ENCODE measurements at regions not wholly inside any gene's neighbourhood (a gene's known extent, or its start where the extent isn't known, plus 50 kb on each side); places are given as distances from the start of the nearest gene placed in this dataset.

GRCh38 chr11:95295382-95296149 is 64.6 kb upstream of the SESN3 start:
- TF ChIP-seq ARNTL (CRISPR knock-in tag; IDR thresholded peaks at IDR 0.05; ENCODE audit: borderline replicate concordance, low read depth) (no peak), CSRNP3 (CRISPR knock-in tag; IDR thresholded peaks at IDR 0.05) (no peak), TSHZ2 (CRISPR knock-in tag; IDR thresholded peaks at IDR 0.05) (no peak), PPARA (CRISPR knock-in tag; IDR thresholded peaks at IDR 0.05; ENCODE audit: borderline replicate concordance) (no peak), BACH2 (CRISPR knock-in tag; IDR thresholded peaks at IDR 0.05; ENCODE audit: borderline replicate concordance) (no peak), SNAI2 (CRISPR knock-in tag; IDR thresholded peaks at IDR 0.05) (no peak), ZFP30 (CRISPR knock-in tag; IDR thresholded peaks at IDR 0.05) (no peak), CREB5 (CRISPR knock-in tag; IDR thresholded peaks at IDR 0.05; ENCODE audit: low read depth) (no peak), PATZ1 (CRISPR knock-in tag; IDR thresholded peaks at IDR 0.05; ENCODE audit: borderline replicate concordance) (no peak), GLIS3 (CRISPR knock-in tag; IDR thresholded peaks at IDR 0.05) (no peak), TOX (CRISPR knock-in tag; IDR thresholded peaks at IDR 0.05; ENCODE audit: borderline replicate concordance) (no peak), TCF4 (CRISPR knock-in tag; IDR thresholded peaks at IDR 0.05; ENCODE audit: borderline replicate concordance) (no peak), ISL1 (CRISPR knock-in tag; IDR thresholded peaks at IDR 0.05) (no peak), ZNF8 (CRISPR knock-in tag; IDR thresholded peaks at IDR 0.05) (no peak), ZNF70 (CRISPR knock-in tag; IDR thresholded peaks at IDR 0.05) (no peak)
- ATAC-seq, result no peak

- no peak for TF ChIP-seq CSRNP3 (CRISPR knock-in tag; IDR thresholded peaks at IDR 0.05)
- no peak for TF ChIP-seq RARB (CRISPR knock-in tag; IDR thresholded peaks at IDR 0.05)
- no peak for TF ChIP-seq TSHZ2 (CRISPR knock-in tag; IDR thresholded peaks at IDR 0.05)
- no peak for TF ChIP-seq ZNF70 (CRISPR knock-in tag; IDR thresholded peaks at IDR 0.05)
- TF ChIP-seq ARNTL (CRISPR knock-in tag; IDR thresholded peaks at IDR 0.05; ENCODE audit: borderline replicate concordance, low read depth), result no peak
- TF ChIP-seq ZNF565 (CRISPR knock-in tag; conservative IDR thresholded peaks at IDR 0.05; ENCODE audit: low read depth), result no peak
- no peak for TF ChIP-seq ZFP30 (CRISPR knock-in tag; IDR thresholded peaks at IDR 0.05)
- TF ChIP-seq ESRRG (CRISPR knock-in tag; IDR thresholded peaks at IDR 0.05), result no peak
- TF ChIP-seq GLIS3 (CRISPR knock-in tag; IDR thresholded peaks at IDR 0.05), result no peak
- no peak for TF ChIP-seq ZNF8 (CRISPR knock-in tag; IDR thresholded peaks at IDR 0.05)
- no peak for TF ChIP-seq ZC3H10 (CRISPR knock-in tag; IDR thresholded peaks at IDR 0.05)
- no peak for TF ChIP-seq CREB5 (CRISPR knock-in tag; IDR thresholded peaks at IDR 0.05; ENCODE audit: low read depth)
- TF ChIP-seq PPARA (CRISPR knock-in tag; IDR thresholded peaks at IDR 0.05; ENCODE audit: borderline replicate concordance), result no peak
- TF ChIP-seq ZFP3 (CRISPR knock-in tag; IDR thresholded peaks at IDR 0.05), result no peak
- no peak for TF ChIP-seq SNAI2 (CRISPR knock-in tag; IDR thresholded peaks at IDR 0.05)
- no peak for ATAC-seq
These were observed 63.7 kb upstream of the SESN3 start for GRCh38 chr11:95294701-95295100.

All from SK-N-SH treated with all-trans-retinoic acid at 6 μM for 48 hours (cell line).